HG02759 (cell line): ENCODE measurements at regions not wholly inside any gene's neighbourhood (a gene's known extent, or its start where the extent isn't known, plus 50 kb on each side); places are given as distances from the start of the nearest gene placed in this dataset.
"Not testable (repeated sequence)": the region's sequence is repeated elsewhere in the genome, so short reads cannot be mapped to it uniquely, and the experiment has no call there.

Experiments
- ATAC-seq: cut with Tn5 transposase; IDR thresholded peaks from one replicate; pipeline ENCODE4 v1.9.1; 2021; ENCODE audit warnings: mild to moderate bottlenecking, moderate library complexity; ENCODE audit not compliant: unreplicated experiment

DNA sequence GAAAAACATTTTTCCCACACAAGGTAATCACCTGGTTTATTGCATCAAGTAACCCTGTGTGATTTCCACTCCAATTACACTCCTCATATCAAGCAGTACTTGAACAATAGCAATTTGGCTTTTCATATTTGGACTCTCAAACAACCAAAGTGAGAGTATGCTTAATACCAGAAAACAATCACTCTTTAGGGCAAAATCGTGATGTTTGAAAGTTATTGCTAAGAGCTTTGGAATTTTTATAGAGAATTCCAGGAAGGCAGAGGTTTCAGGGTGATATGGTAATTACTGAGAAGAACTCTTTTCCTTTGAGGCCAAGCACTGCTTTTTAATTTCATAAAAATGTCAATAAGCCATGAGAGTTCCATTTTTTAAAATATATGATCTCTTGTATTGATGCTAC lies 779.5 kb upstream of the LRRTM1 start:
- no peak for ATAC-seq

DNA sequence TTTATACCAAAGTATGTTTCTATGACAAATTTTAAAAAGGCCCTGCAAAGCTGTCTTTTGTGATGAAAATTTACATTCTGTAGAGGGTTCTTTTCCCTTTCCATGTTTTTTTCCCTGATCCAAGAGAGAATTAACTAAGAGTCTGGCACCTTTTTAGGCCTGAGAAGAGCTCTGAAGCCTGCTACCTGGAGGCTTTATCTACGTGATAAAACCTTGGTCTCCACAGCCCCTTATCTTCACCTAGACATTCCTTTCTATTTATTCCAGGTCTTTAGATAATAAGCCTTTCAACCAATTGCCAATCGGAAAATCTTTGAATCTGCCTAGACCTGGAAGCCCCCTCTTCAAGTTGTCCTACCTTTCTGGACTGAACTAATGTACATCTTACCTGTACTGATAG lies 774.1 kb upstream of the LRRTM1 start:
- ATAC-seq = no peak

DNA sequence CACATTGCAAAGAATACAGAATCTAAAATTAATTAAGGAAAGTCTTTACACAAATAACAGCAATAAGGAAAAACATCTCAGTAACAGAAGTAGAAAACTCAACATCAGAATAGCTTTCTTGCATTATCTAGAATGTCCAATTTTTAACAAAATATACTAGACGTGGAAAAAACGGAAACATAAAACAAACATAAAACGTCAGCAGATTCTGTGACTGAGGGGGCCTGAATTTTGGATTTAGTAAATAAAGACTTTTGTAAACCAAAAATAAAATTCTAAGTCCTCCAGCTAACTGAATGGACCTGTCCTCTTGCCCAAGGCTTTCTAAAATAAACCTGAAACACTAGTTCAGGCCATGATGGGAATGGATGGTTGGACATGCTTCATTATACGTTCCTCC lies 773.5 kb upstream of the LRRTM1 start:
- no peak for ATAC-seq

DNA sequence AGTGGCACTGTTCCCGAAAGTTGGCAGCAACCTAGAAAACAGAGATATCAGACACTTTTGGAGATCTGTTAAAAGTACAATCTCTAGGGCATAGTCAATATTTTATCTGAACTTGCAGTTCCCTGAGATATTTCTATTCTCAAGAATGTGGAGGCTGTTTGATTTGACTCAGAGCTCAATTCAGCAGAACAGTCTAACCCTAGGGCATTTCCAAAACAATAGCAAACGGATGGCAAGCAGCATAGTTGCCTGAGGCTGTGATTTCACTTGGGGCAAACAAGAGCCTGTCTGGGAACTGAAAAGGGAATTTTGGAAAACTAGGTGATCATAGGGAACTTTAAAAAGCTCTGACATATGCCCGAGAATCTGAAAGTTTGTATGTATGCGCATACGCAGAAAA lies 772.8 kb upstream of the LRRTM1 start:
- ATAC-seq = no peak

DNA sequence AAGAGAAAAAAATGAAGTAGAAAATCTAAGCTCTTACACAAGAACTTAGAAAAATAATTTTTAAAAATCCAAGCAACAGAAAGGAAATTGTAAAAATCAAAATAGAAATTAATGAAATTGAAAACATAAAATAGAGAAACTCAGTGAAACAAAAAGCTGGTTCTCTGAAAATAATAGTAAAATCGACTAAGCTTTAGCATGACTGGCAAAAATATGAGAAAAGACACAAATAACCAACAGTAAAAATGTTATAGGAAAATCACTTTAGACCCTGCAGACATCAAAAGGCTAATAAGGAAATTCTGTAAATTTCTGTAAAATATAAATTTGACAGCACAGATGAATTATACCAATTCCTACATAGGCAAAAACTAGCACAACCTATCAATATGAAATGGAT lies 768.9 kb upstream of the LRRTM1 start:
- no peak for ATAC-seq

DNA sequence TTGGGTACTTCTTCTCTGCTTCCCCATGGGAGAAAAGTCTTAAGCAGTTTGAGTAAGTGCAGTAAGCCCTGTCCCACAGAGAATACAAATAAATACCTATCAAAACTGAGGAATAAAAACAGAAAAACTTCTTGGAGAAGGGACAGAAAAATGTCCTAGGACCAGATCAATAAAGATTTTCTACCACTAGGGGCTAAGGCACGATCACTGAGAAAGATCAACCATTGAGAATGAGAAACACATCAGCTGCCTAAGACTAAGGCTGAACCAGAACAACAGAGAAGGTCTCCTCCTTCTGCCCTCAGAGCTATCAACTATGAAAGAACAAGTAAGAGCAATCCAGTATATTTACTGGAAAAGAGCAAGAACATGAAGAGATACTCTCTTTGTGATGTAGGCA lies 763.6 kb upstream of the LRRTM1 start:
- ATAC-seq = no peak

DNA sequence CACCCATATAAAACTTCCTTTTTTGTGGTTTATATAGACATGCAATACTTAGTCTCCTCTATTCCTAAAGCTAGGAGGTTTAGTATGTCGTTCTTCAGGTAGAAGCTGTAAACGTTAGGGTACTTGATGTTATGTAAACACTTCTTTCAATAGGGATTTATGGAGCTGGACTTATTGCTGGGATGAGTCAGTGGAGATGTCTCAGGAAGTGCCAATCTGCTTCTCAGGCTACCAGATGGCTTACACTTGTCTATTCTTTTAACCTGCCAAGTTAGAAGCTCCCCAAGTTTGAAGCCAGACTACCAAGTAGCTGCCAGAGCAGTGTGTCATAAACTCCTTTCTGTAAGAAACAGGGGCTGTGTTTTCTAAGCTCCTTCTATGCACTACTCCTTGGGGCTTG lies 756.5 kb upstream of the LRRTM1 start:
- no peak for ATAC-seq

DNA sequence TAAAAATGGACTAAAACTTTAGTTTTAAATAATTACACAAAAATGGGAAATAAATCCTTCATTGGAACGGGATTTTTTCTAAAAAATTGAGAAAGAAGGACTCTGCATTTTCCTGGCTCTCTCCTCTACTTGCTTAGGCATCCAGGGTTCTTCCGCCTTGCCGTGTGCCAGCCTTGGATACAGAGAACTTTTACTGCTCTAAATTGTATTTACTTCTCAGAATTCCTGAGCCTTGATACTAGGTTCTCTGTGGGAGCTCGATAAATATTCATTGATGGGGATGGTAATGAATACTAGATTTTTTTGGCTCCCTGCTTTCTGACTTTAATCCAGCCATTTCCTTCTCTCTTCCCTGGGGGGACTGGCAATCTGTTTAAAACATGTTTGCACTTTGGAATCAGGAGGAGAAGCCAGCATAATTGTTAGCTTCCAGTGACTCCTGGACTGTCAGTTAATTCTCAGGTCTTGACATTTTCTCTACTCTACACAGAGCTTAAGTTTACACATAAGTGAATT lies 746.1 kb upstream of the LRRTM1 start:
- ATAC-seq = no peak

DNA sequence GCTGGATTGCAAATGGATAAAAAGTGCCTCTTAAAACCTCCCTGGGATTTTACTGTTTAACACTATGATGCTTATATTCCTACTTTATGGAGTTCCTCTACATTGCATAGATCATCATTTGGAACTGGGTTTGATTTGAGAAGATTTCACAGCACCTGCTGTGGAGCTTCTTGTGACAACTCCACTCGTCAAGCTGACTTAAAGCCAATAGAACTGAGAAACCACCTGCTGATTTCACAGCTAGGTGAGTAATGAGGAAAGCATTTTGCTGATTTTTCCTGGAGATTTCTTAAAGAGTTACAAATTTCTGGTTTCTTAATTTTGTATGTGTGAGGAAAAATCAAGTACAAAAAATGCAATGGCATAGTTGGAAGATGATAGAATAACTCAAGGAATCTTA lies 739.1 kb upstream of the LRRTM1 start:
- no peak for ATAC-seq

DNA sequence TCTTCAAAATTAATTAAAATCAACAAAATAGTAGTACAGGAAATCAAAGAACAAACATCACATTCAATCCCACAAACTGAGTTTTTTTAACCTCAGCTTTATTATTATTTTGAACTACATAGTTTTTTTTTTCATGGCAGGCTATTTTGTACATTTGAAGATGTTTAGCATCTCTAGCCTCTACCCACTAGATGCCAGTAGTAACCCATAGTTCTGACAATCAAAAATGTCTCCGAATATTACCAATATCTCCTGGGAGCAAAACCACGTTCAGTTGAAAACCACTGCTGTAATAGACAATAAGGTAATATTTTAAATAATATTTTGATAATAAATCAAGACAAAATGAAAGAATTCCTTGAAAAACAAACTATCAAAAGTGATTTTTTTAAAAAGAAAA lies 702.6 kb upstream of the LRRTM1 start:
- ATAC-seq = no peak

DNA sequence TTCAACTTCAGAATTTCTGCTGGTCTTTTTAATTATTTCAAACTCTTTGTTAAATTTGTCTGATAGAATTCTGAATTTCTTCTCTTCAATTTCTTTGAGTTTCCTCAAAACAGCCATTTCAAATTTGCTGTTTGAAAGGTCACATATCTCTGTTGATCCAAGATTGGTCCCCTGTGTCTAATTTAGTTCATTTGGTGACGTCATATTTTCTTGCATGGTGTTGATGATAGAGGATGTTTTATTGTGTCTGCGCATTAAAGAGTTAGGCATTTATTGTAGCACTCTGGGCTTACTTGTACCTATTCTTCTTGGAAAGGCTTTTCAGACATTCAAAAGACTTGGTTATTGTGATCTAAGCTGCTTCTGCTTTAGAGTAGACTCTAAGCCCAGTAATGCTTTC lies 698.4 kb upstream of the LRRTM1 start:
- ATAC-seq = no peak

DNA sequence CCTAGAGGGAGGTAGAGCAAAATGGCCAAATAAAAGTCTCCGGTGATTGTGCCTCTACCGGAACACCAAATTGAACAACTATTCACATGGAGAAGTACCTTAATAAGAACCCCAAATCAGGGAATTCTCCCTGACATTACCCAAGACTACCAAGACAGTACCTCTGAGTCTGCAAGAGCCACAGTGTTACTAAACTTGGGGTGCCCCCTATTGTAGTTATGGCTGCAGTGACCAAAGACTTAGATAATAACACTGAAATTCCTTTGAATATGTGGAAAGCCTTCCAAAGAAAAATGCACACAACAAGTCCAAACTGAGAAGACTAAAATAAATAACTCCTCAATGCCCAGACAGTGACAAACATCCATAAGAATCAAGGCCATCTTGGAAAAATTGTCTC lies 682.9 kb upstream of the LRRTM1 start:
- ATAC-seq = no peak

DNA sequence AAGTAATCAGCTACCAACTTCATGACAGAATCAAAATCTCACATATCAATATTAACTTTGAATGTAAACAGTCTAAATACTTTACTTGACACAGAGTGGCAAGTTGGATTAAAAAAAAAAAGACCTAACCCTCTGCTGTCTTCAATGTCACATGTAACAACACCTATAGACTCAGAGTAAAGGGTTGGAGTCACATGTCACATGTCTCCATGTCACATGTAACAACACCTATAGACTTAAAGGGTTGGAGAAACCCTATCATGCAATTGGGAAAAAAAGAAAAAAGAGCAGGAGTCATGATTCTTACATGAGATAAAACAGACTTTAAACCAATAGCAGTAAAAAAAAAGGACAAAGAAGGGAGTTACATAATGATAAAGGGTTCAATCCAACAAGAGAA lies 665.3 kb upstream of the LRRTM1 start:
- no peak for ATAC-seq

DNA sequence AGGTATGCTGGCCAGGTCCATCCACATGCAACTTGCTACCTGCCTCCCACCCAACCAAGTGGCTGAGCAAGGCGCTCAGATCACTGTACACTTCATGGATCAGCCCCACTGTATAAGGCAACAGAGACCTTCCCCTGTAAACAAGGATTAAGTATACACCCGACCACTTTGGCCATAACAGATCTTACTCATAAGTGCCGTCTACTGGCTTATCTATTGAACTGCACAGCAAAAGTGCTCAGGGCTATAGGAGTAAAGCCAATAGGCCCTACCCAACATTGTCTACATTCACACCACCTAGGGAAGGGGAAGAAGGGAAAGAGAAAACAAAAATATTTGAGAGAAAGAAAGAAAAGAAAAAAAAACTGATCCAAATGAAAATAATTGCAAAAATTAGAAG lies 663.9 kb upstream of the LRRTM1 start:
- ATAC-seq = no peak

DNA sequence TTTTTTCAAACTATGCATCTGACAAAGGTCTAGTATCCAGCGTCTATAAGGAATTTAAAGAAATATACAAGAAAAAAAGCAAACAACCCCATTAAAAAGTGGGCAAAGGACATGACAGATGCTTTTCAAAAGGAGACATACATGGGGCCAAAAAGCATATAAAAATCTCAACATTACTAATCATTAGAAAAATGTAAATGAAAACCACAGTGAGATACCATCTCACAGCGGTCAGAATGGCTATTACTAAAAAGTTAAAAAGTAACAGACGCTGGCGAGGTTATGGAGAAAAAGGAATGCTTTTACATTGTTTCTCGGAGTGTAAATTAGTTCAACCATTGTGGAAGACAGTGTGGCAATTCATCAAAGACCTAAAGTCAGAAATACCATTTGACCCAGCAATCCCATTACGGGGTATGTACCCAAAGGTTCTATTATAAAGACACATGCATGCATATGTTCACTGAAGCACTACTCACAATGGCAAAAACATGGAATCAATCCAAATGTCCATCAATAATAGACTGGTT lies 643.1 kb upstream of the LRRTM1 start:
- ATAC-seq = no peak

DNA sequence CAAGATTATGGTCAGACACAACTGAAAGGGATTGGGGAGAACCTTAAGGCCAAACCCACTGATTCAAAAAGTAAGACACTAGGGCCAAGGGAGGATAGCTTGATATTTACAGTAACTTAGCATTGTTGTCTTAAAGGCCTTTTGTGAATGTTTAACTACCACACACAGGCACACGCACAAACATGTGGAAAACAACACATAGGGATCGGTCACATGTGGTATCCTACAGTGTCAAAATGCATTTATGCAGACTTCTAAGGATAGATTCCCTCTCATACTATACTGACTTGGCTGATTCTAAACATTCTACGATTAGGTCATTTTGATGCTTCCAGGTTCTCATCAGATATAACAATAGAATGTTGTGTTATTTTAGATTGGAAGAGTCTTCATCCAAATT lies 638.9 kb upstream of the LRRTM1 start:
- ATAC-seq = no peak

DNA sequence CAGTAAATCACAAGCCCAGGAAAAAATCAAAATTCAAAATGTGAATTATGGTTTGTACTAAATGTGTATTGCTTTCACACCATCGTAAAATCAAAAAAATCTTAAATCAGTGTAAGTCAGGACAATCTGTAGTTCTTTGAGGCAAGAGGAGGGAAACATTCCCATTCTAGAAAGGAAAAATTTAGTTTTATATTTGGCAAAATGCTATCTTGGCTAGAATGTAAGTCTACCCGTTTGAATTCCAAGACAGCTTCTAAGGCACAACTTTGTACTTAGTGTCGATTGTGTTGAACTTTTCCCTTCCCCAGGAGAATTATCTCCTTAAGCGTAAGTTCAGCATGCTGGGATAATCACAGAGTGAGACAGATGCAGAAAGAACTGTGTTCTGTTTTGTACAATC lies 638.2 kb upstream of the LRRTM1 start:
- ATAC-seq = no peak

DNA sequence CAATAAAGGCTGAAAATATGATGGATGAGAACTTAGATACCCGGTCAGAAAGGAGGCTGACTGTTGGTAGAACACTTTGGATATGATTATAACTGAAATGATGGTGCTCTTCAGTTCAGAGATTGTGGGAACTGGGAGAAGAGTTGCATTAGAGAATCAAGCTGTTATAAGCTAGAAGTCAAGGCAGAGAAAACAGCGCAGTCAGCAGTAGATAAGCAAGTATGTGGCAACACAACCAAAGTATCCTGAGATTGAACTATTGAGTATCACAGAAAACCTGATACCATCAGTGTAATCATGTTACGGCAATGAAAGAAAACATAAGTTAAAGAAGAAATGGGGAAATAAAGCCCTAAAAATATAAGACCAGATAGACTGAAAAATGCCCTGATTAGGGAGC lies 633.9 kb upstream of the LRRTM1 start:
- ATAC-seq = no peak

DNA sequence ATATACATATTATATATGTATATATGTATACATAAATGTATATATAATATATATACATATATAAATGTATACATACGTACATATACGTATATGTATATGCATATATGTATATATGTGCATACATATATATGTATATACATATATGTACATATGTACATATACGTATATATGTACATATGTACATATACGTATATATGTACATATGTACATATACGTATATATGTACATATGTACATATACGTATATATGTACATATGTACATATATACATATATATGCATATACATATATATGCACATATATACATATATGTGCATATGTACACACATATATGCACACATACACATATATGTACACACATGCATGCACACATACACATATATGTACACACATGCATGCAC lies 627.3 kb upstream of the LRRTM1 start:
- ATAC-seq = not testable (repeated sequence)

DNA sequence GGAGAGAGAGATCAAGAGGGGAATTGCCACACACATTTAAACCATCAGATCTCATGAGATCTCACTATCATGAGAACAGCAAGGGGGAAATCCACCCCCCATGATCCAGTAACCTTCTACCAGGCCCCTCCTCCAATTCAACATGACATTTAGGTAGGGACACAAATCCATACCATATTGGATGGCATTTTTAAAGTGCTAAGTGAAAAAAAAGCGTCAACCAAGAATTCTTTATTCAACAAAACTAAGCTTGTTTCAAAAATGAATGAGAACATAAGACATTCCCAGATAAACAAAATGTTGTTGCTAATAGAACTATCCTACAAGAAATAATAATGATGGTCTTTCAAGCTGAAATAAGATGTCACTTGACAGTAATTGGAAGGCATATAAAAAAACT lies 626.2 kb upstream of the LRRTM1 start:
- no peak for ATAC-seq

DNA sequence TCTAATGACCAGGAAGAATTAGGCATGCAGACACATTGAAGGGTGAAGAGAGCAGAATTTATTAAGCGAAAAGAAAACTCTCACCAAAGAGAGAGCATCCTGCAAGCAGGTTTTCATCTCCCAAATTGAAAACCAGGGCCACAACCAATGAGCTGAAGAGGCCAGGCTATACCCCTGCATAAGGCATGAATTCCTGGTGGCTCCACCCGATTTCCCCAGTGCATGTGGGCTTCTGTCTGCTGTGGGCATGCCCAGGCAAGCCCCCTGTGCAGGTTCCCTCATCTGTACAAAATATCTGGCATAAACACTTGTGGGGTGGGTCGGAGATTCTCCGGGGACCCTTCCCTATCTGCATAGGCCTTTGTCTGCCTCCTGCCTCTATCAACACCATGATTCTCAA lies 621.6 kb upstream of the LRRTM1 start:
- no peak for ATAC-seq

DNA sequence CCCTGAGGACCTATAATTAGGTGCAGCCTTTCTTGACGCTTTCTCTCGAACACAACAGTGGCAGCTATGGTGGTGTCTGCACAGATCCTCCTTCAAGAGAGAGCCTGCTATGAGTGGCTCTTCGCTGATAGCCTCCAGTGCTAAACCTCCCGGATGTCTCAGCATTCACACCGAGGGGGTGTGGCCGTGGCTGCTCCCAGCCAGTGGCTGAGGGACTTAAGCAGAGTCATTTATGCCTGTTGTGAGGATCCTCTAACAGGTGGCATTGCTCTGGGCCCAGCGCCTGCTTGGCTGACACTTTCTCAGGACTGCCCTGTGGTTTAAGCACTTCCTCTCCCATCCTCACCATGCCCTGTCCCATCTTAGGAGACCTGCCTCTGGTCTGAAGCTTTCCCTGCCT lies 592.0 kb upstream of the LRRTM1 start:
- ATAC-seq = no peak

DNA sequence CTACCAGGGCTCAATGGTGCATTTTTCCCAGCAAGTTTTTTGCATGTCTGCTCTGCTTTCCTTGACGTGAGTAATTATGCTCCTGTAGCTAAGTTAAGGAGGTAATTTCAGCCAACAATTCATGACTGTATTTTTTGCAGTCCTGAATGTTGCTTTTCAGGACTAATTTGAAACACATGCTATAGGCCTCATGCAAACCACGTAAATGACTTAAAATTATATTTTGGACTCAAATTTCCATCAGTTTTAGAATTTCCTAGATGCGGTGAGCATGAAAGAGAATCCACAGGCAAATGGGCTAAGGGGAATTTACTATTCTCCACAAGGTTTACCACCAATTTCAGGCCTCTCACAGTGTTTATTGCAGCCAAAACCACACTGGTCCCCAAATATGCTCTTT lies 589.9 kb upstream of the LRRTM1 start:
- ATAC-seq = no peak

DNA sequence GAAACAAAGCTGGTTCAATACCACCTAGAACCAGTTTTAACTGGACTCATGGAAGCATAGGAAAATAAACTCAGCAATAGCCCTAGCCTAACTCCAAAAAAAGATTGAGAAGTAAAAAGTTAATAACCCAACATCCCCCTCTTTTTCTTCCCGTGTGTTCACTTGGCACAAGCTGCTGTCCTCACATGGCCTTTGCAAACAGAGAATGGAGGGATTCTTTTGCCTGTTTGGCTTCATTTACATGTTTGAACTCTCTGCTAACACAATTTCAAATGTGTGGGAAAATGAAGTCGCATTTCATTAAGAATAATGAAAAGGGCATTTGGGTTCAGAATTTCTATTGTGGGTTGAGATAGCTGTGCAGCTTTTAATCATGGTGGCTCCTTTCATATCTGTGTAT lies 589.2 kb upstream of the LRRTM1 start:
- no peak for ATAC-seq
